H1 (cell line): ENCODE measurements at regions not wholly inside any gene's neighbourhood (a gene's known extent, or its start where the extent isn't known, plus 50 kb on each side); places are given as distances from the start of the nearest gene placed in this dataset.

Source experiments
- CTCF ChIA-PET: fragments of 300-600 bp; sonication (Branson Sonifier 250); formaldehyde crosslinking; loops from one replicate; lab custom pipeline; 2021; ENCODE audit not compliant: partially characterized antibody; lab: Charles Lee
- POLR2A ChIA-PET: fragments of 300-600 bp; sonication (Branson Sonifier 250); formaldehyde crosslinking; loops from one replicate; lab custom pipeline; 2021; ENCODE audit warnings: inconsistent platforms; ENCODE audit not compliant: partially characterized antibody; lab: Charles Lee
- DNase-seq, 2 experiments: peaks; one replicate each; pipeline versions ENCODE4 v3.0.0 to v3.0.0-alpha.2; 2010 to 2022; ENCODE audit warnings: low spot score in 2 of 2, low read depth in 1 of 2, mixed read lengths in 1 of 2
- FAIRE-seq: peaks from 2 replicates; lab custom pipeline; 2011; peaks lifted over from hg19 to GRCh38; lab: Jason Lieb, UNC
- H2AFZ ChIP-seq: 2 replicates; pipeline ENCODE4 v1.8.1; 2012; ENCODE audit warnings: low read length, inconsistent platforms
- H2AK5ac ChIP-seq: 2 replicates; pipeline ENCODE4 v1.6.1; 2013; ENCODE audit warnings: low read depth, low read length
- H2BK120ac ChIP-seq: replicated peaks from 2 replicates; pipeline ENCODE3; 2013; ENCODE audit warnings: low read depth, low read length, inconsistent platforms
- H2BK12ac ChIP-seq: 2 replicates; pipeline ENCODE4 v1.6.1; 2013; ENCODE audit warnings: low read depth, low read length
- H2BK15ac ChIP-seq: 2 replicates; pipeline ENCODE4 v1.6.1; 2013; ENCODE audit warnings: low read length
- H2BK20ac ChIP-seq: 2 replicates; pipeline ENCODE4 v1.6.1; 2013; ENCODE audit warnings: low read length
- H2BK5ac ChIP-seq: 2 replicates; pipeline ENCODE4 v1.6.1; 2013; ENCODE audit warnings: low read depth, low read length
- H3K14ac ChIP-seq: 2 replicates; pipeline ENCODE4 v1.6.1; 2013; ENCODE audit warnings: inconsistent platforms; ENCODE audit not compliant: insufficient read length
- H3K18ac ChIP-seq: 2 replicates; pipeline ENCODE4 v1.6.1; 2013; ENCODE audit warnings: low read length; ENCODE audit errors: extremely low read depth
- H3K23ac ChIP-seq: 2 replicates; pipeline ENCODE4 v1.6.1; 2013; ENCODE audit warnings: inconsistent platforms; ENCODE audit not compliant: insufficient read length
- H3K23me2 ChIP-seq: 2 replicates; pipeline ENCODE4 v1.6.1; 2013; ENCODE audit warnings: low read depth, low read length
- H3K27ac ChIP-seq: 2 replicates; pipeline ENCODE4 v1.6.1; 2011; ENCODE audit warnings: low read depth, low read length, inconsistent platforms
- H3K27me3 ChIP-seq, 4 experiments: replicated peaks in 1 of 4; 1 replicate in 1 of 4; 2 replicates in 3 of 4; pipeline versions ENCODE4 v1.6.1 to v1.8.1; 2011 to 2013; ENCODE audit warnings: low read length in 3 of 4, mild to moderate bottlenecking in 3 of 4, inconsistent platforms in 2 of 4, mixed read lengths in 2 of 4, moderate library complexity in 1 of 4; ENCODE audit not compliant: control insufficient read depth in 3 of 4, insufficient read depth in 3 of 4; ENCODE audit errors: extremely low read depth in 1 of 4
- H3K36me3 ChIP-seq, 4 experiments: 2 replicates each; pipeline versions ENCODE4 v1.6.1 to v1.8.1; 2011 to 2013; ENCODE audit warnings: mild to moderate bottlenecking in 4 of 4, low read length in 3 of 4, moderate library complexity in 2 of 4, control low read depth in 1 of 4, inconsistent platforms in 1 of 4; ENCODE audit not compliant: insufficient read depth in 4 of 4, control insufficient read depth in 2 of 4
- H3K4ac ChIP-seq: replicated peaks from 2 replicates; pipeline ENCODE3; 2013; ENCODE audit warnings: low read length, low read depth, mixed read lengths, inconsistent platforms; ENCODE audit not compliant: insufficient read length
- H3K4me1 ChIP-seq, 4 experiments: replicated peaks in 1 of 4; 1 replicate in 1 of 4; 2 replicates in 3 of 4; pipeline versions ENCODE4 v1.6.1 to v1.8.1; 2011 to 2013; ENCODE audit warnings: low read length in 3 of 4, inconsistent platforms in 2 of 4, mixed read lengths in 1 of 4; ENCODE audit not compliant: insufficient read depth in 4 of 4, control insufficient read depth in 3 of 4
- H3K4me2 ChIP-seq, 2 experiments: 2 replicates each; pipeline versions ENCODE4 v1.6.1 to v1.8.1; 2011 to 2013; ENCODE audit warnings: low read depth in 2 of 2, low read length in 2 of 2, control low read depth in 1 of 2, inconsistent platforms in 1 of 2, mild to moderate bottlenecking in 1 of 2; ENCODE audit not compliant: insufficient read depth in 1 of 2
- H3K4me3 ChIP-seq, 4 experiments: fragments of 200-600, 300-600 bp in 1 of 4; sonication (generic), shearing (Covaris generic), sonication (Bioruptor Twin) in 1 of 4; 2 replicates each; pipeline versions ENCODE4 v1.5.1 to v1.8.1; 2011 to 2016; ENCODE audit warnings: low read length in 4 of 4, low read depth in 3 of 4, control low read depth in 2 of 4, inconsistent platforms in 2 of 4, mild to moderate bottlenecking in 2 of 4, mixed read lengths in 1 of 4, moderate library complexity in 1 of 4; ENCODE audit not compliant: insufficient read depth in 2 of 4; ENCODE audit errors: extremely low read depth in 1 of 4
- H3K56ac ChIP-seq: replicated peaks from 2 replicates; pipeline ENCODE3; 2013; ENCODE audit warnings: low read depth, mild to moderate bottlenecking, mixed read lengths, low read length, inconsistent platforms; ENCODE audit not compliant: insufficient read length
- H3K79me1 ChIP-seq: 2 replicates; pipeline ENCODE4 v1.6.1; 2013; ENCODE audit warnings: low read depth, low read length, control low read depth
- H3K79me2 ChIP-seq, 2 experiments: 2 replicates each; pipeline versions ENCODE4 v1.6.1 to v1.8.1; 2012 to 2013; ENCODE audit warnings: low read length in 2 of 2, mild to moderate bottlenecking in 2 of 2, inconsistent platforms in 1 of 2; ENCODE audit not compliant: insufficient read depth in 2 of 2, control insufficient read depth in 1 of 2
- H3K9ac ChIP-seq, 4 experiments: replicated peaks in 1 of 4; 1 replicate in 1 of 4; 2 replicates in 3 of 4; pipeline versions ENCODE4 v1.6.1 to v1.8.1; 2011 to 2013; ENCODE audit warnings: low read depth in 3 of 4, low read length in 3 of 4, control low read depth in 2 of 4, mild to moderate bottlenecking in 2 of 4, moderate library complexity in 2 of 4, inconsistent platforms in 1 of 4; ENCODE audit errors: extremely low read depth in 1 of 4
- H3K9me3 ChIP-seq, 2 experiments: 2 replicates each; pipeline versions ENCODE4 v1.6.1 to v1.8.1; 2012 to 2013; ENCODE audit warnings: mild to moderate bottlenecking in 2 of 2, moderate library complexity in 2 of 2, control low read depth in 1 of 2, inconsistent platforms in 1 of 2, low read depth in 1 of 2, low read length in 1 of 2, mixed read lengths in 1 of 2; ENCODE audit not compliant: insufficient read depth in 2 of 2
- H4K20me1 ChIP-seq, 2 experiments: replicated peaks in 1 of 2; 2 replicates each; pipeline versions ENCODE3 to v1.8.1; 2011 to 2013; ENCODE audit warnings: inconsistent platforms in 2 of 2, low read length in 2 of 2, mild to moderate bottlenecking in 1 of 2; ENCODE audit not compliant: insufficient read depth in 2 of 2, control insufficient read depth in 1 of 2
- H4K5ac ChIP-seq: 2 replicates; pipeline ENCODE4 v1.6.1; 2013; ENCODE audit warnings: low read length, low read depth, mixed read lengths, inconsistent platforms; ENCODE audit not compliant: insufficient read length
- H4K8ac ChIP-seq: 2 replicates; pipeline ENCODE4 v1.8.0; 2013; ENCODE audit warnings: mild to moderate bottlenecking, moderate library complexity, low read length, inconsistent platforms; ENCODE audit not compliant: insufficient read depth; ENCODE audit errors: extremely low read depth
- H4K91ac ChIP-seq: replicated peaks from 2 replicates; pipeline ENCODE3; 2013; ENCODE audit warnings: low read length, mixed read lengths, inconsistent platforms; ENCODE audit not compliant: insufficient read length
- ATF3 ChIP-seq: IDR thresholded peaks from 2 replicates; pipeline ENCODE4 v1.6.1; 2011; ENCODE audit warnings: low read depth, mild to moderate bottlenecking, low read length; ENCODE audit not compliant: insufficient read depth
- CHD1 ChIP-seq: IDR thresholded peaks from 2 replicates; pipeline ENCODE4 v1.6.1; 2012; ENCODE audit warnings: low read depth, low read length, improper control_type of control experiment
- HDAC6 ChIP-seq: IDR thresholded peaks from one replicate; pipeline ENCODE4 v1.7.1; 2012; ENCODE audit warnings: low read depth, mild to moderate bottlenecking, inconsistent platforms, low read length, moderate library complexity
- POLR2A ChIP-seq, 2 experiments: IDR thresholded peaks; 1 replicate in 1 of 2; 2 replicates in 1 of 2; pipeline ENCODE4 v1.6.1; 2011; ENCODE audit warnings: low read depth in 2 of 2, low read length in 2 of 2, mild to moderate bottlenecking in 2 of 2; ENCODE audit errors: control extremely low read depth in 1 of 2
- POLR2AphosphoS5 ChIP-seq: IDR thresholded peaks from 2 replicates; pipeline ENCODE4 v1.6.1; 2011; ENCODE audit warnings: low read depth, low read length
- SUZ12 ChIP-seq: fragments of 200-600 bp; sonication (generic); IDR thresholded peaks from 2 replicates; pipeline ENCODE4 v1.6.1; 2012; ENCODE audit warnings: mild to moderate bottlenecking, inconsistent platforms, low read length, moderate library complexity, mixed read lengths
- TAF7 ChIP-seq: optimal IDR thresholded peaks from 2 replicates; pipeline ENCODE3; 2011; ENCODE audit warnings: low read depth, mild to moderate bottlenecking, inconsistent platforms, low read length, moderate library complexity, borderline replicate concordance
- TBP ChIP-seq: IDR thresholded peaks from 2 replicates; pipeline ENCODE4 v1.6.1; 2011; ENCODE audit warnings: low read depth, low read length, improper control_type of control experiment
- WGBS, 2 experiments: shearing (Covaris generic) in 1 of 2; methylation state at CpG; one replicate each; pipeline versions ENCODE4 v1.1.6 to v1.1.7; 2013 to 2015; ENCODE audit warnings: low lambda C conversion rate in 2 of 2, mixed read lengths in 2 of 2, inconsistent platforms in 1 of 2, low coverage in 1 of 2, missing lambda C conversion rate in 1 of 2; ENCODE audit not compliant: insufficient replicate concordance in 2 of 2, insufficient coverage in 1 of 2, insufficient read length in 1 of 2; ENCODE audit errors: extremely low coverage in 1 of 2, missing lambda C conversion rate in 1 of 2; 5-methylcytosine and 5-hydroxymethylcytosine counted together

- 86% methylated on average over 2 of the region's 2 CpGs; no CpG with 5 or more reads in 1 of the 2 experiments for WGBS, 2 experiments
Measured at GRCh38 chr2:53558867-53559266, 208.7 kb upstream of the CHAC2 start.

More at GRCh38 chr2:53558867-53559266, 208.7 kb upstream of the CHAC2 start:
- Histone ChIP-seq H3K9ac (no peak overlapping the region), H3K27me3 (no peaks in the 10 kb centered on the region), H3K4me2 (no peak overlapping the region), H2BK120ac (no peak overlapping the region), H3K79me1 (no peaks in the 10 kb centered on the region), H4K91ac (no peak overlapping the region), H3K4me1 (no peaks in the 10 kb centered on the region), H2AK5ac (no peak overlapping the region), H3K23ac (no peak overlapping the region), H3K79me2 (no peaks in the 10 kb centered on the region), H2AFZ (no peak overlapping the region), H2BK15ac (no peak overlapping the region), H3K18ac (no peak overlapping the region), H3K56ac (no peak overlapping the region), H2BK20ac (no peak overlapping the region), H2BK12ac (no peak overlapping the region), H4K8ac (no peak overlapping the region), H2BK5ac (no peak overlapping the region), H3K4me3 (no peak overlapping the region), H3K4ac (no peak overlapping the region), H3K14ac (no peak overlapping the region), H3K23me2 (no peaks in the 10 kb centered on the region), H3K36me3 (no peaks in the 10 kb centered on the region), H4K5ac (no peak overlapping the region), H3K27ac (no peak overlapping the region), H4K20me1 (no peaks in the 10 kb centered on the region), H3K9me3 (no peaks in the 10 kb centered on the region)
- FAIRE-seq: no peak
- DNase-seq: no peak
- ChIA-PET CTCF (no interaction called here), POLR2A (no interaction called here)
- TF ChIP-seq CHD1 (no peak), HDAC6 (no peak), TBP (no peak), ATF3 (no peak), TAF7 (no peak), SUZ12 (no peak), POLR2A (IDR thresholded peaks at IDR 0.05; ENCODE audit: control extremely low read depth in 1 of 2, low read depth in 2 of 2, low read length in 2 of 2) (no peak), POLR2AphosphoS5 (no peak)
